ENCODE measurements at regions not wholly inside any gene's neighbourhood (a gene's known extent, or its start where the extent isn't known, plus 50 kb on each side); places are given as distances from the start of the nearest gene placed in this dataset.
A peak's percentile ranks its signal among the peaks of the same experiment; 100 is the strongest.

GRCh38 chr6:120384671-120385070, 949.6 kb downstream of the TBC1D32 start:
- no peak overlapping the region for H3K9ac ChIP-seq (ENCODE audit: low read length)
- H3K79me2 ChIP-seq (ENCODE audit: low read length), result no peaks in the 10 kb centered on the region
- no peaks in the 10 kb centered on the region for H4K20me1 ChIP-seq (ENCODE audit: insufficient read depth, low read length)
- H3K4me2 ChIP-seq (ENCODE audit: low read length), result no peak overlapping the region
- no peak overlapping the region for H3K4me3 ChIP-seq (ENCODE audit: low read length)
- no peaks in the 10 kb centered on the region for H3K9me3 ChIP-seq (ENCODE audit: insufficient read depth, low read length)
- TF ChIP-seq CTCF (IDR thresholded peaks at IDR 0.05; ENCODE audit: low read depth, low read length) (no peak), EZH2phosphoT487 (IDR thresholded peaks at IDR 0.05; ENCODE audit: low read depth) (no peak)
- no peak overlapping the region for H3K27ac ChIP-seq (ENCODE audit: low read length)
- no peaks in the 10 kb centered on the region for H3K4me1 ChIP-seq (ENCODE audit: low read length)
- H3K36me3 ChIP-seq (replicated peaks; ENCODE audit: low read depth, low read length), result no peaks in the 10 kb centered on the region
- no peaks in the 10 kb centered on the region for H3K27me3 ChIP-seq (ENCODE audit: low read depth, low read length)
- H2AFZ ChIP-seq (ENCODE audit: low read depth, low read length), result no peak overlapping the region

GRCh38 chr6:120383681-120384080, 950.6 kb downstream of the TBC1D32 start:
- no peak overlapping the region for H2AFZ ChIP-seq (ENCODE audit: low read depth, low read length)
- H3K4me3 ChIP-seq (ENCODE audit: low read length), result no peak overlapping the region
- H3K27ac ChIP-seq (ENCODE audit: low read length), result no peak overlapping the region
- H3K4me1 ChIP-seq (ENCODE audit: low read length), result no peaks in the 10 kb centered on the region
- no peak overlapping the region for H3K9ac ChIP-seq (ENCODE audit: low read length)
- H3K79me2 ChIP-seq (ENCODE audit: low read length), result no peaks in the 10 kb centered on the region
- H3K4me2 ChIP-seq (ENCODE audit: low read length), result no peak overlapping the region
- no peaks in the 10 kb centered on the region for H3K9me3 ChIP-seq (ENCODE audit: insufficient read depth, low read length)
- no peak for TF ChIP-seq CTCF (IDR thresholded peaks at IDR 0.05; ENCODE audit: low read depth, low read length)
- TF ChIP-seq EZH2phosphoT487 (IDR thresholded peaks at IDR 0.05; ENCODE audit: low read depth), result no peak
- no peaks in the 10 kb centered on the region for H3K27me3 ChIP-seq (ENCODE audit: low read depth, low read length)
- no peaks in the 10 kb centered on the region for H3K36me3 ChIP-seq (replicated peaks; ENCODE audit: low read depth, low read length)
- no peaks in the 10 kb centered on the region for H4K20me1 ChIP-seq (ENCODE audit: insufficient read depth, low read length)

GRCh38 chr6:120378582-120379220, 955.6 kb downstream of the TBC1D32 start:
- TF ChIP-seq CTCF (IDR thresholded peaks at IDR 0.05; ENCODE audit: low read depth, low read length) (peak; percentile 84), EZH2phosphoT487 (IDR thresholded peaks at IDR 0.05; ENCODE audit: low read depth) (no peak)
- H3K27me3 ChIP-seq (ENCODE audit: low read depth, low read length), result no peaks in the 10 kb centered on the region
- no peaks in the 10 kb centered on the region for H3K79me2 ChIP-seq (ENCODE audit: low read length)
- no peak overlapping the region for H3K4me3 ChIP-seq (ENCODE audit: low read length)
- H3K4me1 ChIP-seq (ENCODE audit: low read length), result no peaks in the 10 kb centered on the region
- H2AFZ ChIP-seq (ENCODE audit: low read depth, low read length), result no peak overlapping the region
- H3K36me3 ChIP-seq (replicated peaks; ENCODE audit: low read depth, low read length), result no peaks in the 10 kb centered on the region
- no peak overlapping the region for H3K9ac ChIP-seq (ENCODE audit: low read length)
- no peak overlapping the region for H3K4me2 ChIP-seq (ENCODE audit: low read length)
- no peaks in the 10 kb centered on the region for H3K9me3 ChIP-seq (ENCODE audit: insufficient read depth, low read length)
- no peak overlapping the region for H3K27ac ChIP-seq (ENCODE audit: low read length)
- H4K20me1 ChIP-seq (ENCODE audit: insufficient read depth, low read length), result no peaks in the 10 kb centered on the region

- no peak overlapping the region for H3K27ac ChIP-seq (ENCODE audit: low read length)
- H3K4me1 ChIP-seq (ENCODE audit: low read length), result no peaks in the 10 kb centered on the region
- H2AFZ ChIP-seq (ENCODE audit: low read depth, low read length), result no peak overlapping the region
- no peaks in the 10 kb centered on the region for H3K9me3 ChIP-seq (ENCODE audit: insufficient read depth, low read length)
- no peak overlapping the region for H3K4me3 ChIP-seq (ENCODE audit: low read length)
- no peak overlapping the region for H3K4me2 ChIP-seq (ENCODE audit: low read length)
- H3K36me3 ChIP-seq (replicated peaks; ENCODE audit: low read depth, low read length), result no peaks in the 10 kb centered on the region
- TF ChIP-seq CTCF (IDR thresholded peaks at IDR 0.05; ENCODE audit: low read depth, low read length), result no peak
- no peaks in the 10 kb centered on the region for H3K27me3 ChIP-seq (ENCODE audit: low read depth, low read length)
- no peaks in the 10 kb centered on the region for H4K20me1 ChIP-seq (ENCODE audit: insufficient read depth, low read length)
- H3K9ac ChIP-seq (ENCODE audit: low read length), result no peak overlapping the region
- no peaks in the 10 kb centered on the region for H3K79me2 ChIP-seq (ENCODE audit: low read length)
Measured at GRCh38 chr6:120373185-120373584, 961.1 kb downstream of the TBC1D32 start.
